GM19438 (cell line): ENCODE measurements at regions not wholly inside any gene's neighbourhood (a gene's known extent, or its start where the extent isn't known, plus 50 kb on each side); places are given as distances from the start of the nearest gene placed in this dataset.

Experiments
- ATAC-seq: cut with Tn5 transposase; IDR thresholded peaks from one replicate; pipeline ENCODE4 v1.9.1; 2021; ENCODE audit warnings: low read depth; ENCODE audit not compliant: unreplicated experiment

GRCh38 chr11:10909141-10909883 lies 51.5 kb upstream of the ZBED5 start:
- ATAC-seq, result no peak

GRCh38 chr11:10908215-10908951 lies 50.5 kb upstream of the ZBED5 start:
- no peak for ATAC-seq
